ENCODE measurements at regions not wholly inside any gene's neighbourhood (a gene's known extent, or its start where the extent isn't known, plus 50 kb on each side); places are given as distances from the start of the nearest gene placed in this dataset.

DNA sequence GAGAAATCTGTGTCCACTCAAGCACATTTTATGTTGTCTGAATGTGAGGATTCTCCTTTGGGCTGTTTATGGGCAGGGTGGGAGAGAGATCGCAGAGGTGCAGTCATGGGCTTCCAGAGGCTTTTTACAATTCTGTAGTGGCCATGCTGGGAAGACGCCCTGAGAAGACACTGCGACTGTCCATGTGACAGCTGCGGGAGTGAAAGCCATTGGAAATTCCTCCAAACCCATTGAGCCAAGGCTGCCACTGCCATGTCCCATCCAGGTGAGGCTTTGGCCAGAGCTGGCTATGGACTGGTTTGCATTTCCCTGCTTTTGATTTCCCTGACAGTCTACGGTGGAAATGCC lies 216.9 kb upstream of the ECI2 start:
- Histone ChIP-seq H3K36me3 (no peaks in the 10 kb centered on the region), H3K4me3 (no peak overlapping the region), H3K27me3 (no peaks in the 10 kb centered on the region), H3K4me1 (peaks cover 0 to 19% (median 13%) of the 10 kb centered on the region in 4 donors), H3K27ac (peak overlapping the region in 3 of 4 donors; percentile 53 to 69 (median 65)), H3K9me3 (no peaks in the 10 kb centered on the region)
- ATAC-seq (ENCODE audit: low FRiP score in 2 of 2) (no peak), DNase-seq (no peak)
- WGBS, 2 donors, result 83 to 97% methylated on average over 5 of the region's 5 CpGs
- TF ChIP-seq, protein P1, sequence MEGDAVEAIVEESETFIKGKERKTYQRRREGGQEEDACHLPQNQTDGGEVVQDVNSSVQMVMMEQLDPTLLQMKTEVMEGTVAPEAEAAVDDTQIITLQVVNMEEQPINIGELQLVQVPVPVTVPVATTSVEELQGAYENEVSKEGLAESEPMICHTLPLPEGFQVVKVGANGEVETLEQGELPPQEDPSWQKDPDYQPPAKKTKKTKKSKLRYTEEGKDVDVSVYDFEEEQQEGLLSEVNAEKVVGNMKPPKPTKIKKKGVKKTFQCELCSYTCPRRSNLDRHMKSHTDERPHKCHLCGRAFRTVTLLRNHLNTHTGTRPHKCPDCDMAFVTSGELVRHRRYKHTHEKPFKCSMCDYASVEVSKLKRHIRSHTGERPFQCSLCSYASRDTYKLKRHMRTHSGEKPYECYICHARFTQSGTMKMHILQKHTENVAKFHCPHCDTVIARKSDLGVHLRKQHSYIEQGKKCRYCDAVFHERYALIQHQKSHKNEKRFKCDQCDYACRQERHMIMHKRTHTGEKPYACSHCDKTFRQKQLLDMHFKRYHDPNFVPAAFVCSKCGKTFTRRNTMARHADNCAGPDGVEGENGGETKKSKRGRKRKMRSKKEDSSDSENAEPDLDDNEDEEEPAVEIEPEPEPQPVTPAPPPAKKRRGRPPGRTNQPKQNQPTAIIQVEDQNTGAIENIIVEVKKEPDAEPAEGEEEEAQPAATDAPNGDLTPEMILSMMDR (IDR thresholded peaks at IDR 0.05), result no peak

DNA sequence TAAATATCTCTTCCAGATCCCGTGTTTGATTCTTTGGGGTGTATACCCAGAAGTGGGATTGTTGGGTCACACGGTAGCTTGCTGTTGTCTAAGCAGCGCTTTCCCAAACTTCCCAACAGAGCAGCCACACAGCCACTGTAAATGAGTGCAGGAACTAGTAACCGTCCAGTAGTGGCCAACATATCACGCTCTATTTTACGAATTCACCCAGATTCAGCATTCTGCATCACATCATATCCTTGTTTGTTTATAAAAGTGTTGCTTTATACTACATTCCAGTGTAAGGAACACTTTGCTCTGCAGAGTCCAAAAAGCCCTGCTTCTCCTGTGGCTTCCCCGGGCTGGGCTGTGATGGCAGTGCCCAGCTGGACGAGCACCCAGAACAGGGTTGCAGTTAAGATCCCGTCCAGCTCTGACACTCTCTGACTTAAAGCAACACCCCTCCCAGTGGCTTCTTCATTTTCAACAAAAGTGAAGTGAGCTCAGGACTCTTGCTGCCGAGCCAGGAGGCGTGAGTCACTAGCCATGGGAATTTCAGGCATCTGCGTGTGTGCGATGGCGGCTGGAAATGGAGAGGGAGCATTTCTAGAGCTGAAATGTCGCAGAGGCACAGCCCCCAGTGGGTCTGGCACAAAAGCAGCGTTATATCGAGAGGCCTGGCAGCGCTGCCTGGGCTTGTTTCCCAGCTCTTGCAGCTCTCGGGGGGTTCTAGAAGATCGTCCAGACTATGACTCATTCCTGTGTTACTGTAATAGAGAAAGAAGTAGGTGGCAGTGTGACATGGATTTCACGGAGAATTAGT lies 216.3 kb upstream of the ECI2 start:
- WGBS, 2 donors, result 51 to 72% methylated on average over 16 to 21 of the region's 21 CpGs
- peak overlapping the region in 3 of 4 donors; percentile 53 to 69 (median 65) for H3K27ac ChIP-seq
- ATAC-seq (ENCODE audit: low FRiP score in 2 of 2) (peak; percentile 34 to 88), DNase-seq (peak in 1 of 2 donors; percentile 34)
- no peak for TF ChIP-seq EP300 (IDR thresholded peaks at IDR 0.05)
- TF ChIP-seq POLR2AphosphoS5 (IDR thresholded peaks at IDR 0.05), result peak in 1 of 2 donors; percentile 9
- H3K36me3 ChIP-seq, result no peaks in the 10 kb centered on the region
- no peaks in the 10 kb centered on the region for H3K27me3 ChIP-seq
- H3K4me1 ChIP-seq, result peaks cover 0 to 19% (median 13%) of the 10 kb centered on the region in 4 donors
- no peaks in the 10 kb centered on the region for H3K9me3 ChIP-seq
- H3K4me3 ChIP-seq, result no peak overlapping the region

DNA sequence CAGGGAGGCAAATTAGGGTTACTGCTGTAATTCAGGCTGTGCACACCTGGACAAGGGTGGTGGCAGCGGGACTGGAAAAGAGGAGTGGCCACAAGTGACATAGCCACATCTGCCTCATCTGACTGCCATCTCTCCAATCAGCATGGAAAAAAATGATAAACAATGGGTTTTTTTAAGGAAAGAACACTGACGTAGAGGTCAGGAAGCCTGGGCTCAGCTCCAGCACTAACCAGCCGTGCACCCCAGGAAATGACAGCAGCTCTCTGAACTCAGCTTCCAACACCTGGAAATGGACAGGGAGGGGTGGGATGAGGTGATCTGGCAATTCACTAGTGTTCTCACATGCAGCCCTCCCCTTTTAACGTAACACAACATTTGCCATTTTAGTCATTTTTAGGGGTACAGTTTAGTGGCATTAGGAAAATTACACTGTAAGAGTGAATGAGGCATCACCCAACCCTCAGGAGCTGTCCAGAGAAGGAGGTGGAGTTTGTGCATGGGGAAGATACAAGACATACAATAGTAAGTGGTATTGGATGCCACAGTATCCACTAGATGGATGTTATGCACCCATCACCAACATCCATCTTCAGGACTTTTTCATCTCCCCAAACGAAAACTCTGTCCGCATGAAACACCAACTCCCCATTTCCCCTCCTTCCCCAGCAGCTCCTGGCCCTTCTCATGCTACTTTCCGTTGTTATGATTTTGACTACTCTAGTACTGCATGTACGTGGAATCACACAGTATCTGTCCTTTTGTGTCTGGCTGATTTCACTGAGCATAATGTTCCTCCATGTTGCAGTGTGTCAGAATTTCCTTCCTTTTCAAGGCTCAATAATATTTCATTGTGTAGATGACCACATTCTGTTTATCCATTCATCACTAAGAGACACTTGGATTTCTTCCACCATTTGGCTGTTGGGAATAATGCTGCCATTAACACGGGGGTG lies 215.5 kb upstream of the ECI2 start:
- TF ChIP-seq POLR2AphosphoS5 (IDR thresholded peaks at IDR 0.05), result peak; percentile 20 to 60
- no peak for TF ChIP-seq POLR2A (IDR thresholded peaks at IDR 0.05)
- TF ChIP-seq, protein P1 (IDR thresholded peaks at IDR 0.05), result no peak
- peak in 1 of 4 donors; percentile 72 for TF ChIP-seq EP300 (IDR thresholded peaks at IDR 0.05)
- Histone ChIP-seq H3K9me3 (no peaks in the 10 kb centered on the region), H3K27ac (peak overlapping the region in 2 of 4 donors; percentile 65 to 69), H3K36me3 (no peaks in the 10 kb centered on the region), H3K27me3 (no peaks in the 10 kb centered on the region), H3K4me3 (no peak overlapping the region), H3K4me1 (peaks cover 0 to 19% (median 13%) of the 10 kb centered on the region in 4 donors)
- ATAC-seq (ENCODE audit: low FRiP score in 2 of 2), result no peak
- WGBS, 2 donors, result 50 to 59% methylated on average over 9 of the region's 9 CpGs
- no peak for DNase-seq

DNA sequence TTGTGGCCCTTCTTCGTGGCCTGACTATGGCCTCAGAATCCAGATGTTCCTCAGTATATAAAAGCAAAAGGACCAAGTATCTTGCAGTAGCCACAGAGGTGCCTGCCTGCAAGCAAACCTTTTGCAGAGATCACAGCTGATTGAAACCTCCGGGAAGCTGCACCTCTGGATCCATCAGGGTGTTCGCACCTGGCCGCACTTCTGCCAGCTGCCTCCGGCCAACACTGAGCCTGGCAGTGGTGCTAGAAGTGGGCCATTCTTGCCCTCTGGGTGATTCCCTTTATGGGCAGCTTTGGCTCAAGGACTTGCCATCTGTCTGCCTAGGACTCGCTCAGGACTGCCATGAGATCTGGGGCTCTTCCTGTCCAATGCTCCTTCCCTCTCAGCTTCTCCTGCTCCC lies 214.6 kb upstream of the ECI2 start:
- Histone ChIP-seq H3K27me3 (no peaks in the 10 kb centered on the region), H3K27ac (peak overlapping the region in 1 of 4 donors; percentile 35), H3K4me3 (no peak overlapping the region), H3K4me1 (peaks cover 0 to 19% (median 13%) of the 10 kb centered on the region in 4 donors), H3K36me3 (no peaks in the 10 kb centered on the region), H3K9me3 (no peaks in the 10 kb centered on the region)
- ATAC-seq (ENCODE audit: low FRiP score in 2 of 2), result no peak
- 94 to 95% methylated on average over 6 of the region's 6 CpGs for WGBS, 2 donors
- TF ChIP-seq POLR2AphosphoS5 (IDR thresholded peaks at IDR 0.05), result no peak
- no peak for TF ChIP-seq EP300 (IDR thresholded peaks at IDR 0.05)
- TF ChIP-seq POLR2A (IDR thresholded peaks at IDR 0.05), result no peak
- TF ChIP-seq, protein P1 (IDR thresholded peaks at IDR 0.05), result no peak
- DNase-seq, result peak in 1 of 2 donors; percentile 19

DNA sequence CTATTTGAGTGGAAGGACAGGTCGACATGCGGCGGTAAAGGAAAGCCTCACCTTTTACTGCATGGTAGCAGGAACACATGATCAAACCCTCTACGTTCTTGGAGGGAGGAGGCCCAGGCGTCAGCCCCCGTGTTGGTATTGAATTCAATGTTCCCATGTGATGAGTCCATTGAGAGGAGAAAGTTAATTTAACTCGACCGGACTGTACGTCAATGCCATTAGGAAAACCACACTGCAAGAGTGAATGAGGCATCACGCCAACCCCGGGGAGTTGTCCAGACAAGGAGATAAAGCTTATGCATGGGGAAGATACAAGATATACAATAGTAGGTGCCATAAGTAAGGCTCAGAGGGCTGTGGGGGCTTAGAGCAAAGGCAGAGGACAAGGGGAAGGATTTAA lies 213.9 kb upstream of the ECI2 start:
- H3K4me1 ChIP-seq, result peaks cover 0 to 19% (median 13%) of the 10 kb centered on the region in 4 donors
- H3K27ac ChIP-seq, result no peak overlapping the region
- ATAC-seq (ENCODE audit: low FRiP score in 2 of 2), result no peak
- no peaks in the 10 kb centered on the region for H3K27me3 ChIP-seq
- DNase-seq, result no peak
- H3K36me3 ChIP-seq, result no peaks in the 10 kb centered on the region
- TF ChIP-seq POLR2A (IDR thresholded peaks at IDR 0.05), result no peak
- TF ChIP-seq POLR2AphosphoS5 (IDR thresholded peaks at IDR 0.05), result no peak
- no peak for TF ChIP-seq EP300 (IDR thresholded peaks at IDR 0.05)
- TF ChIP-seq, protein P1 (IDR thresholded peaks at IDR 0.05), result no peak
- H3K9me3 ChIP-seq, result no peaks in the 10 kb centered on the region
- H3K4me3 ChIP-seq, result no peak overlapping the region
- 87 to 88% methylated on average over 11 of the region's 11 CpGs for WGBS, 2 donors
